ENCODE measurements at regions not wholly inside any gene's neighbourhood (a gene's known extent, or its start where the extent isn't known, plus 50 kb on each side); places are given as distances from the start of the nearest gene placed in this dataset.

- Histone ChIP-seq H3K9me3 (ENCODE audit: control insufficient read depth in 4 of 4, insufficient read depth in 3 of 4, low read length in 3 of 4) (peaks cover 0 to 4% (median 0%) of the 10 kb centered on the region in 4 donors), H3K36me3 (ENCODE audit: control insufficient read depth in 4 of 4, insufficient read depth in 4 of 4, low read length in 4 of 4) (no peaks in the 10 kb centered on the region), H3K9ac (ENCODE audit: insufficient read depth in 1 of 2, low read length in 2 of 2) (no peak overlapping the region), H3K27ac (ENCODE audit: low read depth in 1 of 2, low read length in 1 of 2) (no peak overlapping the region), H3K27me3 (ENCODE audit: control insufficient read depth in 3 of 3, insufficient read depth in 3 of 3, low read length in 2 of 3) (no peaks in the 10 kb centered on the region), H3K4me1 (ENCODE audit: control insufficient read depth in 5 of 5, insufficient read depth in 5 of 5, low read length in 5 of 5) (no peaks in the 10 kb centered on the region), H3K4me3 (no peak overlapping the region)
- ATAC-seq (ENCODE audit: insufficient read depth, low FRiP score) = no peak
- no peak for TF ChIP-seq CTCF (IDR thresholded peaks at IDR 0.05; ENCODE audit: control extremely low read depth, extremely low read depth)
- 87 to 93% methylated on average over 6 of the region's 6 CpGs for WGBS, 2 donors
- DNase-seq = no peak
Observed at GRCh38 chr14:98503086-98503815, 768.7 kb downstream of the BCL11B start.

- WGBS, 2 donors = 62 to 72% methylated on average over 2 of the region's 2 CpGs
Observed at GRCh38 chr14:98507264-98507663, 764.7 kb downstream of the BCL11B start.

GRCh38 chr14:98510392-98510791 is 761.6 kb downstream of the BCL11B start:
- H3K27me3 ChIP-seq (ENCODE audit: control insufficient read depth in 3 of 3, insufficient read depth in 3 of 3, low read length in 2 of 3) = no peaks in the 10 kb centered on the region
- WGBS, 2 donors = 81 to 87% methylated on average over 3 of the region's 3 CpGs
- H3K9me3 ChIP-seq (ENCODE audit: control insufficient read depth in 4 of 4, insufficient read depth in 3 of 4, low read length in 3 of 4) = no peaks in the 10 kb centered on the region
- no peaks in the 10 kb centered on the region for H3K36me3 ChIP-seq (ENCODE audit: control insufficient read depth in 4 of 4, insufficient read depth in 4 of 4, low read length in 4 of 4)
- H3K9ac ChIP-seq (ENCODE audit: insufficient read depth in 1 of 2, low read length in 2 of 2) = no peak overlapping the region
- no peak overlapping the region for H3K27ac ChIP-seq (ENCODE audit: low read depth in 1 of 2, low read length in 1 of 2)
- H3K4me3 ChIP-seq = no peak overlapping the region
- DNase-seq = no peak
- ATAC-seq (ENCODE audit: insufficient read depth, low FRiP score) = no peak
- H3K4me1 ChIP-seq (ENCODE audit: control insufficient read depth in 5 of 5, insufficient read depth in 5 of 5, low read length in 5 of 5) = peaks cover 0 to 2% (median 0%) of the 10 kb centered on the region in 5 donors
- no peak for TF ChIP-seq CTCF (IDR thresholded peaks at IDR 0.05; ENCODE audit: control extremely low read depth, extremely low read depth)

More at GRCh38 chr14:98507264-98507663, 764.7 kb downstream of the BCL11B start:
- no peak for DNase-seq
- Histone ChIP-seq H3K36me3 (ENCODE audit: control insufficient read depth in 4 of 4, insufficient read depth in 4 of 4, low read length in 4 of 4) (no peaks in the 10 kb centered on the region), H3K4me1 (ENCODE audit: control insufficient read depth in 5 of 5, insufficient read depth in 5 of 5, low read length in 5 of 5) (no peaks in the 10 kb centered on the region), H3K27ac (ENCODE audit: low read depth in 1 of 2, low read length in 1 of 2) (no peak overlapping the region), H3K9ac (ENCODE audit: insufficient read depth in 1 of 2, low read length in 2 of 2) (no peak overlapping the region), H3K4me3 (no peak overlapping the region), H3K27me3 (ENCODE audit: control insufficient read depth in 3 of 3, insufficient read depth in 3 of 3, low read length in 2 of 3) (no peaks in the 10 kb centered on the region), H3K9me3 (ENCODE audit: control insufficient read depth in 4 of 4, insufficient read depth in 3 of 4, low read length in 3 of 4) (peaks cover 0 to 2% (median 0%) of the 10 kb centered on the region in 4 donors)
- ATAC-seq (ENCODE audit: insufficient read depth, low FRiP score) = no peak
- no peak for TF ChIP-seq CTCF (IDR thresholded peaks at IDR 0.05; ENCODE audit: control extremely low read depth, extremely low read depth)

Data from lung (tissue), 11 donors.